PC-9 (cell line): ENCODE measurements at regions not wholly inside any gene's neighbourhood (a gene's known extent, or its start where the extent isn't known, plus 50 kb on each side); places are given as distances from the start of the nearest gene placed in this dataset.

ENCODE experiments used
- CTCF ChIP-seq: fragments of 200-600 bp; sonication (generic); conservative IDR thresholded peaks from 2 replicates; pipeline ENCODE4 v1.6.1; 2017; ENCODE audit warnings: mixed run types, antibody characterized with exemption, mild to moderate bottlenecking, moderate library complexity
- EZH2 ChIP-seq: fragments of 200-600 bp; sonication (generic); IDR thresholded peaks from 2 replicates; pipeline ENCODE4 v1.8.0; 2017; ENCODE audit warnings: antibody characterized with exemption, low read depth

GRCh38 chr5:21686706-21687105, 1166.4 kb downstream of the CDH12 start:
- no peak for TF ChIP-seq CTCF
- no peak for TF ChIP-seq EZH2
